Osteoblast (primary cell): ENCODE measurements at regions not wholly inside any gene's neighbourhood (a gene's known extent, or its start where the extent isn't known, plus 50 kb on each side); places are given as distances from the start of the nearest gene placed in this dataset.

Experiments used
- DNase-seq: peaks from one replicate; pipeline ENCODE4 v3.0.0; 2011; ENCODE audit warnings: low spot score, mixed read lengths; ENCODE audit not compliant: insufficient read length; ENCODE audit errors: missing footprints
- H2AFZ ChIP-seq: 2 replicates; pipeline ENCODE4 v1.6.0; 2011; ENCODE audit warnings: mild to moderate bottlenecking, low read length
- H3K27ac ChIP-seq: 2 replicates; pipeline ENCODE4 v1.5.1; 2011; ENCODE audit warnings: mild to moderate bottlenecking, low read depth, low read length, moderate library complexity
- H3K27me3 ChIP-seq: 2 replicates; pipeline ENCODE4 v1.6.0; 2012; ENCODE audit warnings: mild to moderate bottlenecking, control low read depth, inconsistent platforms, low read length, moderate library complexity; ENCODE audit not compliant: insufficient read depth
- H3K36me3 ChIP-seq: 2 replicates; pipeline ENCODE4 v1.5.1; 2011; ENCODE audit warnings: mild to moderate bottlenecking, low read length, control low read depth, moderate library complexity; ENCODE audit not compliant: insufficient read depth
- H3K4me1 ChIP-seq: 2 replicates; pipeline ENCODE4 v1.5.1; 2011; ENCODE audit warnings: mild to moderate bottlenecking, low read length, control low read depth, moderate library complexity; ENCODE audit not compliant: insufficient read depth
- H3K4me2 ChIP-seq: 2 replicates; pipeline ENCODE4 v1.6.0; 2011; ENCODE audit warnings: mild to moderate bottlenecking, low read length; ENCODE audit not compliant: insufficient read depth
- H3K4me3 ChIP-seq: fragments of 200-600 bp; sonication (generic); 3 replicates; pipeline ENCODE4 v1.5.1; 2012; ENCODE audit warnings: mild to moderate bottlenecking, low read length, inconsistent platforms; ENCODE audit not compliant: insufficient read depth
- H3K79me2 ChIP-seq: 2 replicates; pipeline ENCODE4 v1.6.0; 2012; ENCODE audit warnings: mild to moderate bottlenecking, low read length, control low read depth, inconsistent platforms; ENCODE audit not compliant: insufficient read depth
- H3K9me3 ChIP-seq: 2 replicates; pipeline ENCODE4 v1.5.1; 2011; ENCODE audit warnings: low read depth, low read length, control low read depth
- H4K20me1 ChIP-seq: 2 replicates; pipeline ENCODE4 v1.6.0; 2012; ENCODE audit warnings: mild to moderate bottlenecking, low read length, control low read depth; ENCODE audit not compliant: insufficient read depth
- CTCF ChIP-seq: IDR thresholded peaks from 2 replicates; pipeline ENCODE4 v1.5.1; 2011; ENCODE audit warnings: mild to moderate bottlenecking, low read depth, low read length, moderate library complexity; ENCODE audit errors: extremely low read depth

GRCh38 chr10:47176206-47176902 lies 123.6 kb upstream of the GDF10 start:
- Histone ChIP-seq H3K4me1 (no peaks in the 10 kb centered on the region), H3K36me3 (no peaks in the 10 kb centered on the region), H3K79me2 (no peaks in the 10 kb centered on the region), H4K20me1 (no peaks in the 10 kb centered on the region), H3K27me3 (peaks cover 9% of the 10 kb centered on the region), H2AFZ (no peak overlapping the region), H3K9me3 (no peaks in the 10 kb centered on the region), H3K4me2 (no peak overlapping the region), H3K4me3 (no peak overlapping the region), H3K27ac (no peak overlapping the region)
- no peak for DNase-seq
- TF ChIP-seq CTCF: no peak

- Histone ChIP-seq H3K4me2 (no peak overlapping the region), H3K27me3 (peaks cover 9% of the 10 kb centered on the region), H2AFZ (no peak overlapping the region), H4K20me1 (no peaks in the 10 kb centered on the region), H3K9me3 (no peaks in the 10 kb centered on the region), H3K79me2 (no peaks in the 10 kb centered on the region), H3K36me3 (no peaks in the 10 kb centered on the region), H3K27ac (no peak overlapping the region), H3K4me3 (no peak overlapping the region), H3K4me1 (no peaks in the 10 kb centered on the region)
- TF ChIP-seq CTCF: no peak
- peak; percentile 64 for DNase-seq
Observed at GRCh38 chr10:47176903-47177868, 122.8 kb upstream of the GDF10 start.

- no peaks in the 10 kb centered on the region for H3K4me1 ChIP-seq
- no peak overlapping the region for H2AFZ ChIP-seq
- no peak overlapping the region for H3K27ac ChIP-seq
- H3K79me2 ChIP-seq: no peaks in the 10 kb centered on the region
- TF ChIP-seq CTCF: no peak
- H3K27me3 ChIP-seq: peaks cover 4% of the 10 kb centered on the region
- no peak for DNase-seq
- no peaks in the 10 kb centered on the region for H4K20me1 ChIP-seq
- H3K4me2 ChIP-seq: no peak overlapping the region
- H3K9me3 ChIP-seq: no peaks in the 10 kb centered on the region
- no peaks in the 10 kb centered on the region for H3K36me3 ChIP-seq
- no peak overlapping the region for H3K4me3 ChIP-seq
Observed at GRCh38 chr10:47178537-47179290, 121.3 kb upstream of the GDF10 start.
